ENCODE measurements at regions not wholly inside any gene's neighbourhood (a gene's known extent, or its start where the extent isn't known, plus 50 kb on each side); places are given as distances from the start of the nearest gene placed in this dataset.

DNA sequence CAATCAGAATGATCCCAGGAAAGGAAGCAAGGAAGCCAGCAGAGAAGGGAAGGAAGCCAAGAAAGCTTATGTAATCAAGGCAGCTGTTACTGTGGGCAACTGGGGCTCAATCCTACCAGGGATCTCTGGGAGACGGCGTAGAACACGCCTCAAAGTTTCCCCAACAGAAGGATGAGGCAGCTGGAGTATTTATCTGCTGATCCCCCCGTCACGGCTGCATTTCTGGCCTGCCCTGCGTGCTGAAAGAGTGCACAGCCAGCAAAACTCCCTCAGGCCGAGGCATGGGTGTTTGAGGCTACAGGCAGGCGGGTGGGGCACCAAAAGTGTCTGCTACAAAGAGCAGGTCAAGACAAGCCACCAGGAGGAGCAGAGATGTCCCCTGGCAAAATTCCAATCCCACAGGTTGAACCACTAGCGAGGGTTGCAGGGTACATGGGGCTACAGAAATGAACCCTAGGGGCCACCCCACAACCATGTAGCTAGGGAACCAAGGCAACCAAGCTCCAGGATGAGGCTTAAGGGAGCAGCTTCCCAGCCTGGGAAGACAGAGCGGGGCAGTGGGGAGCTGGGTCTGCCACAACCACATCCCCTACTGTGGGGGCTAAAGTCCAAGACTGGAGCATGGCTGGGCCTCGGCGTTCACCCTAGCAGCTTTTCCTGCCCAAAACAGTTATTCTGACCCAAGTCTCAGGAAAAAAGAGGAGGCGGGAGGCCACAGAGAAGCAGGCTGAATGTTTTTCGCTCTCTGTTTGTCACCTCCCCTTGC, 113.4 kb downstream of the BCOR start:
- TF ChIP-seq, protein P1, sequence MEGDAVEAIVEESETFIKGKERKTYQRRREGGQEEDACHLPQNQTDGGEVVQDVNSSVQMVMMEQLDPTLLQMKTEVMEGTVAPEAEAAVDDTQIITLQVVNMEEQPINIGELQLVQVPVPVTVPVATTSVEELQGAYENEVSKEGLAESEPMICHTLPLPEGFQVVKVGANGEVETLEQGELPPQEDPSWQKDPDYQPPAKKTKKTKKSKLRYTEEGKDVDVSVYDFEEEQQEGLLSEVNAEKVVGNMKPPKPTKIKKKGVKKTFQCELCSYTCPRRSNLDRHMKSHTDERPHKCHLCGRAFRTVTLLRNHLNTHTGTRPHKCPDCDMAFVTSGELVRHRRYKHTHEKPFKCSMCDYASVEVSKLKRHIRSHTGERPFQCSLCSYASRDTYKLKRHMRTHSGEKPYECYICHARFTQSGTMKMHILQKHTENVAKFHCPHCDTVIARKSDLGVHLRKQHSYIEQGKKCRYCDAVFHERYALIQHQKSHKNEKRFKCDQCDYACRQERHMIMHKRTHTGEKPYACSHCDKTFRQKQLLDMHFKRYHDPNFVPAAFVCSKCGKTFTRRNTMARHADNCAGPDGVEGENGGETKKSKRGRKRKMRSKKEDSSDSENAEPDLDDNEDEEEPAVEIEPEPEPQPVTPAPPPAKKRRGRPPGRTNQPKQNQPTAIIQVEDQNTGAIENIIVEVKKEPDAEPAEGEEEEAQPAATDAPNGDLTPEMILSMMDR (IDR thresholded peaks at IDR 0.05; ENCODE audit: insufficient read depth, missing control alignments), result no peak
- FAIRE-seq (no peak), DNase-seq (ENCODE audit: insufficient read length, low spot score) (no peak)

DNA sequence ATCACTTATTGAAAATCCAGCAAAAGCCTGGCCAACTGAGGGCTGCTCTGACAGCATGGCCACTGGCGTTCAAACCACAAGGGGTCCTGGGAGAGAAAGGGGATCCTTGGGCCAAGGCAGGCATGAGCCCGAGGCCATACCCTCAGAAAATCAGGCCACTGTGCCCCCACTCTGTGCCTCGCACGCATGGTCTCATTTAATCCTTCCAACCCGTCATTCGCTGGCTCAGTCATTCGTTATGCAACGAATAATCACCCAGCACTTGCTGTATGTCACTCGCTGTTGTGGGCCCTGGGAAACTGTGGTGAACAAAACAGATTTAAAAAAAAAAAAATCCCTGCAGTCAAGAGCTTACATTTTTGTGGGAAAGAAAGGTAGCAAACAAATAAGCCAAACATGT, 112.7 kb downstream of the BCOR start:
- DNase-seq (ENCODE audit: insufficient read length, low spot score) (no peak), FAIRE-seq (no peak)
- TF ChIP-seq, protein P1 (IDR thresholded peaks at IDR 0.05; ENCODE audit: insufficient read depth, missing control alignments), result no peak

DNA sequence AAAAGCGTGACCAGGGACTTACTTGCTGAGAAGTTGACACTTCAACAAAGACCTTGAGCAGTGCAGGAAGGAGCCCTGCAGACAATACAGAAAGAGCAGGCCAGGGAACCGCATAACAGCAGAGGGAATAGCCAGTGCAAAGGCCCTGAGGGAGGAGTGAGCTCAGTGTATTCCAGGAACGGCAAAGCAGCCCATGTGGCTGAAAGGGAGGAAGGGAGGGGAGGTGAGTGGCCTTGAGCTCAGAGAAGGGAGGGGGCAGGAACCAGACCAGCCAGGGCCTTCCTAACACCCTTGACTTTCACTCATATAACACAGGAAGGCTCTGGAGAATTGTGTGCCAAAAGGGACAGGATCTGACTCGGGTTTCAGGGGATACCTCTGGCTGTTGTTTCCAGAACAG, 112.2 kb downstream of the BCOR start:
- FAIRE-seq, result no peak
- no peak for DNase-seq (ENCODE audit: insufficient read length, low spot score)
- TF ChIP-seq, protein P1 (IDR thresholded peaks at IDR 0.05; ENCODE audit: insufficient read depth, missing control alignments), result no peak

DNA sequence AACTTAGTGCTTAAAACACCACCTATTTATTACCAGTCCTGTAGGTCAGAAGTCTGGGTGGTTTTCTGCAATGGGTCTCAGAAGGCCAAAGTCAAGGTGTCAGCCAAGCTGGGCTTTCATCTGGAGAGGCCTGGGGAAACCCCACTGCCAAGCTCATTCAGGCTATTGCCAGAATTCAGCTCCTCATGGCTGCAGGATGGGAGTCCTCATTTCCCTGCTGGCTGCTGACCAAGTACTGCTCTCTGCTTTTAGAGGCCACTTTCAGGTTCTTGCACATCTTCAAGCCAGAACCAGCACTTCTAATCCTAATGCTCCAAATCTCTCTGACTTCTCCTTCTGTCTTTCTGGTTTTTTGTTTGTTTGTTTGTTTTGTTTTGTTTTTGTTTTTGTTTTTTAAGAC, 109.3 kb downstream of the BCOR start:
- TF ChIP-seq, protein P1 (IDR thresholded peaks at IDR 0.05; ENCODE audit: insufficient read depth, missing control alignments), result no peak
- FAIRE-seq, result no peak
- no peak for DNase-seq (ENCODE audit: insufficient read length, low spot score)

DNA sequence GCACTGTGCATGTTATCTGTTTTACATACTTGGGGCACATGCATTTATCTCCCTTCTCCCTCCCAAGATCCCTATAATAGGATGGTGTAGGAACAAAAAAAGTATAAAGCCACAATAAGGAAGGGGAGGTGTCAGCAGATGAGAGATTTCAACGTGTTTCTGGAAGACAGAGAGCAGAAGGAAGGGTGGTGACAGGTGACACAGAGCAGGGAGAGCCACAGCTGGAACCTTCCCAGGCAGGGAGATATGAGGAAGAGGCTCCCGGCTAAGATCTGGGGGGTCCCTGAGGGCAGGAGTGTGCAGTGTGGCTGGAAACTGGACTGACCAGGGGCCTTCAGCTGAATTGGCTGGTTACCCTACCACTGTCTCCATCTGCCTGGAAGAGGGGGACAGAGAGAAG, 107.4 kb downstream of the BCOR start:
- TF ChIP-seq, protein P1 (IDR thresholded peaks at IDR 0.05; ENCODE audit: insufficient read depth, missing control alignments), result no peak
- DNase-seq (ENCODE audit: insufficient read length, low spot score) (no peak), FAIRE-seq (no peak)

DNA sequence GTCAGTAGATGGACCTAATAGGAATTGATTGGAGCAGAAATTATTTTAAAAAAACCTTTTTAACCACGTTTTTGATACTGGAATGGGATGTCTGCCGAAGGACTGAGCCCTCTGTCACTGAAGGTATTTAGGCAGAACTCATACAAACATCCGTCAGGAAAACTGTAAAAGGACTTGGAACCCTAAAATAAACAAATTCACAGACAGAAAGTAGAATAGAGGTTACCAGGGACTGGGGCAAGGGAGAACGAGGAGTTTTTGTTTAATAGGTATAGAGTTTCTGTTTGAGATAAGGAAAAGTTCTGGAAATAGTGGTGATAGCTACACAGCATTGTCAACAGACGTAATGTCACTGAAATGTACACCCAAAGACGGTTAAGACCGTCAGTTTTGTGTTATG, 105.5 kb downstream of the BCOR start:
- no peak for FAIRE-seq
- TF ChIP-seq, protein P1 (IDR thresholded peaks at IDR 0.05; ENCODE audit: insufficient read depth, missing control alignments), result no peak
- DNase-seq (ENCODE audit: insufficient read length, low spot score), result no peak

DNA sequence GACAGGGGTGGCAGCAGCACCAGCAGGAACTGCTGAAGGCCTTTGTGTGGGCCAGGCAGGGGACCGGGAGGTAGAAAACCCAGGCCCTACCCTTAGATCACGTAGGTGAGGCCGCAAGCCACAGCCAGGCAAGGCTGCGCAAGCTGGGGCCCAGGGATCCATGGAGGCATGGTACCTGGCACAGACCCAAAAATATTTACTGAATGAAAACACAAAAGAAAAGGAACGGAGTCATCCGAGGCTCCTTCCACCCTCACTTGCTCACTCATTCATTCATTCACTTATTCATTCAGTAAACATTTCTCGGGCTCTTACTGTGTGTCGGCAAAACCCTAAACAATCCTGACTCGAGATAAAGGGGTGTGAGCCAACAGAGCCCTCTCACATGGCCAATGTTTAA, 102.3 kb downstream of the BCOR start:
- DNase-seq (ENCODE audit: insufficient read length, low spot score) (no peak), FAIRE-seq (no peak)
- TF ChIP-seq, protein P1 (IDR thresholded peaks at IDR 0.05; ENCODE audit: insufficient read depth, missing control alignments), result no peak
